ENCODE measurements at regions not wholly inside any gene's neighbourhood (a gene's known extent, or its start where the extent isn't known, plus 50 kb on each side); places are given as distances from the start of the nearest gene placed in this dataset.

DNA sequence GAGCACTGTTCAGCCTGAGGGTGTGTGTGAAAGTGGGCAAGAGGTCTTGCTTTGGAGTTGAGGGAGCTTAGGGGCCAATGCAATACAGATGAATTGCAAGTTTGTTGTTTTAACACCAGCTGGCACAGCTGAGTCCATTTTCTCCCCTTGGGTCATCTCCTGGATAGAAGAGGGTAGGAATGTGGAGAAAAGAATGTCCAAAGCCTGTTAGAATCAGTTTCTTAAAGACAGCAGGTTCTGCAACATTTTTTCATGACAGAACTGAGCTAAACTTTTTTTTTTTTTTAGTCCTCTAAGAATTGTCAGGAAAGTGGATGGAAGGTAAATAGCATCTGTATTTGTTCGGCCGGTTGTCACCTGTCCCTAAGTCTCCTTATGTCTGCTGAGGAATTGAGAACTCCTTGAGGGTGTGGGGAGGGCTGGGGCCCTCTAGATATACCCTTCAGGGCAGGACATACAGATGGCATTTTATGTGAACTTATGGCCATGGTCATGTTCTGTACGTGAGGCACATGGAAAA lies 211.1 kb upstream of the CADM1 start:
- FAIRE-seq (no peak), DNase-seq (ENCODE audit: low spot score in 2 of 2) (no peak)

- FAIRE-seq, result no peak
These were observed 208.1 kb upstream of the CADM1 start for GRCh38 chr11:115712296-115712695.

GRCh38 chr11:115710980-115711379 lies 206.8 kb upstream of the CADM1 start:
- no peak for DNase-seq (ENCODE audit: low spot score in 2 of 2)
- FAIRE-seq, result no peak

More at GRCh38 chr11:115712296-115712695, 208.1 kb upstream of the CADM1 start:
- DNase-seq (ENCODE audit: low spot score in 2 of 2), result peak in 1 of 2 donors; percentile 31

DNA sequence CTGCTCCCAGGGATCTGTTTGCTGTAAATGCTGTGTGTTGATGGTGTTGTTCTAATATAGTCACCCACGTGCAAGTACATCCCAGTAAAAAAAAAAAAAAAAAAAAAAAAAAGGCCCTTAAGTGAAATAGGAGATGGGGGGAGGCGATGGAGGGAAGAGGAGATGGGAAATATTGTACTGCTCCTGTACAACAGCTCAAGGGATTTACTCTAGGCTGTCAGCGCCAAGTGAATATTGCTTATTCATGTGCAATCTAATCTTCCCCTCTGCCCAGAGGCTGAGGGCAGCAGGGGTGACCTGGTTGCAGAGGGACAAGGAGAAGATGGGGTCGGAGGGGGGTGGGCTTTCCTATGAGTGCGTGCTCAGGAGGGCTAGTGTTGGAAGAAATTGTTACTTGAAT lies 206.2 kb upstream of the CADM1 start:
- DNase-seq (ENCODE audit: low spot score in 2 of 2) (no peak), FAIRE-seq (no peak)

- DNase-seq (ENCODE audit: low spot score in 2 of 2) (no peak), FAIRE-seq (no peak)
These were observed 205.1 kb upstream of the CADM1 start for GRCh38 chr11:115709297-115709696.

DNA sequence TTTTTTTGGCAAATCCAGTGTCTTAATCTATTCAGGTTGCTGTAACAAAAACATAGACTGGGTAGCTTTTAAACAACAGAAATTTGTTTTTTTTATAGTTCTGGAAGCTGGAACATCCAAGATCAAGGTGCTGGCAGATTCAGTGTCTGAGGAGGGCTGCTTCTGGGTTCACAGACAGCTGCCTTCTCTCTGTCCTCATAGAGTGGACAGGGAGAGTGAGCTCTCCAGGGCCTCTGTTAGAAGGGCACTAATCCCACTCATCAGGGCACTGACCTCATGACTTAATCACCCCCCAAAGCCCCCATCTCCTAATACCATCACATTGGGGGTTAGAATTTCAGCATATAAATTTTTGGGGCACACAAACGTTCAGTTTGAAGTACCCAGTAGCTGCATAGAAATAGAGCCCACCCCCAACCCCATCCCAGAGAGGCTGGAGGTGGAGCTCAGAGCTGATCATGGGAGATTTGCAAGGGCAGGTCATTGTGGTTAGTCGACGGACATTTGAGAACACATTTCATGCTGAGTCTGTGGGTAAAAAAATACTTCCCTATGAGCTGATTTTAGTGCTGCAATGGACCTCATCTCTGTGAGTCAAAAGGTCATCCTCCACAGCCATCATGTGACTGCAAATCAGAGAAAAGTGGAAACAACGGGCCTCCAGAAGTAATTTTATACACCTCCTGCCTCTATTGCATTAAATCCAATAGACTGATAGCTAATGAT lies 203.1 kb upstream of the CADM1 start:
- FAIRE-seq, result no peak

DNA sequence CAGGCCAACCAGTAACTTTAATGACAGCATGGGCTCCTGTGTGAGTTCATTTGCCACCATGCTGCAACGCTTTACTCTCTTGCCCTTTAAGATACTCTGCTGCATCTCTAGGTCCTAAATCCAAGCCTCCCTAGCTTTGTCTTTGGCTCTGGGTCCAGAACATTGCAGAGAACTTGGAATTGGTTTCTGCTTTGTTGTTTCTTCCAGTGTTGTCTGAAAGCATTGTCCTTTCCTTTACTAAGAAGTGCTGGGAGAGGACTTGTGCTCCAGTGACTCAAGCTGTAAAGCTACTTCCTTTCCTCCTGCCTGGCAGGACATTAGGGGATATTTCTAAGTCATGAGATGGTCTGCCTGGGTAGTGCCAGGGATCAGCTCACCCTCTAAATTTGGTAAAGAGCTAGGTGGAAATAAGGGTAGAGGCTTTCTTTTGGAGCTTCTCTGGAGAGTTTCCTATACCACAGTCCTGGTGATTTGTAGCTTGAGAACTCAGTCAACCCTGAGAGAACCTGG lies 202.5 kb upstream of the CADM1 start:
- DNase-seq (ENCODE audit: low spot score in 2 of 2) (no peak), FAIRE-seq (no peak)

More for the DNA sequence above, 203.1 kb upstream of the CADM1 start:
- DNase-seq (ENCODE audit: low spot score in 2 of 2), result no peak

- FAIRE-seq, result no peak
These were observed 201.0 kb upstream of the CADM1 start for GRCh38 chr11:115705200-115705599.

GRCh38 chr11:115700981-115701875 lies 197.0 kb upstream of the CADM1 start:
- FAIRE-seq (no peak), DNase-seq (ENCODE audit: low spot score in 2 of 2) (no peak)

More at GRCh38 chr11:115705200-115705599, 201.0 kb upstream of the CADM1 start:
- DNase-seq (ENCODE audit: low spot score in 2 of 2), result no peak

DNA sequence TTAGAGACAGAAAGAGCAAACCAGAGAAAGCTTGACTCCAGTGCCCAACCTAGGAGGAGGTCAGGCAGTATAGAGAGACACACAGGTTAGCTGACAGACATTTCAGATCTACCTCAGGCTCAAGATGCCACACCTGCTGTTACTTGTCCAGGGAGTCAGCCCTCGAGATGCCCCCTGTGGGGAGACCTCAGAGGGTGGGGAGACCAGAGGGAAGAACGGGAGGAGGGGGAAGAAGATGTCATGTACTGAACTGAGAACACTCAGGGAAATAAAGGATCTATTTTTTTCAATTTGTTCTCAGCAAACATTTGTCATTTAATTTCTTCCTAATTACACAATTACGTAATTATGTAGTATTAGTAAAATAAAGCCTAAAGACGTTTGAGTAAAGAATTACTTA lies 196.3 kb upstream of the CADM1 start:
- DNase-seq (ENCODE audit: low spot score in 2 of 2) (no peak), FAIRE-seq (no peak)

- no peak for DNase-seq (ENCODE audit: low spot score in 2 of 2)
- FAIRE-seq, result no peak
These were observed 195.5 kb upstream of the CADM1 start for GRCh38 chr11:115699733-115700132.

- DNase-seq (ENCODE audit: low spot score in 2 of 2) (no peak), FAIRE-seq (no peak)
These were observed 195.1 kb upstream of the CADM1 start for GRCh38 chr11:115699326-115699725.

GRCh38 chr11:115698243-115698642 lies 194.0 kb upstream of the CADM1 start:
- FAIRE-seq (no peak), DNase-seq (ENCODE audit: low spot score in 2 of 2) (no peak)

DNA sequence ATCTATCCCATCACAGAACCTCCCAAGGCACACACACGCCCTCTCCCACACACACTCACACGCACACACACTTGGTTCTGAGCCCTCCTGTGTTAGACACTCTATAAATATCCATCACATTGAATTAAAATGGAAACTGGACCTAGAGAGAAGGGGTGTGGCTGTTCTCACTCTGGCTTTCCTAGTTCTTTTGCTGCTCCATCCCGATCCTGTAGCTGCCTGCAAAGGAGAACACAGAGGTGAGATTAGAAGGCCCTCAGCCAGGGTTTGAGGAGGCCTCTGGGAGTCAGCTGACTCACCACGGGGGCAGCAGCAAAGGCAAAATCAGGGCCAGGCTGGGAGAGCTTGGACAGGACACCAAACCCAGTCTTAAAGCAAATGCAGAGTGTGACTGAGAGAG lies 192.3 kb upstream of the CADM1 start:
- DNase-seq (ENCODE audit: low spot score in 2 of 2) (no peak), FAIRE-seq (no peak)

DNA sequence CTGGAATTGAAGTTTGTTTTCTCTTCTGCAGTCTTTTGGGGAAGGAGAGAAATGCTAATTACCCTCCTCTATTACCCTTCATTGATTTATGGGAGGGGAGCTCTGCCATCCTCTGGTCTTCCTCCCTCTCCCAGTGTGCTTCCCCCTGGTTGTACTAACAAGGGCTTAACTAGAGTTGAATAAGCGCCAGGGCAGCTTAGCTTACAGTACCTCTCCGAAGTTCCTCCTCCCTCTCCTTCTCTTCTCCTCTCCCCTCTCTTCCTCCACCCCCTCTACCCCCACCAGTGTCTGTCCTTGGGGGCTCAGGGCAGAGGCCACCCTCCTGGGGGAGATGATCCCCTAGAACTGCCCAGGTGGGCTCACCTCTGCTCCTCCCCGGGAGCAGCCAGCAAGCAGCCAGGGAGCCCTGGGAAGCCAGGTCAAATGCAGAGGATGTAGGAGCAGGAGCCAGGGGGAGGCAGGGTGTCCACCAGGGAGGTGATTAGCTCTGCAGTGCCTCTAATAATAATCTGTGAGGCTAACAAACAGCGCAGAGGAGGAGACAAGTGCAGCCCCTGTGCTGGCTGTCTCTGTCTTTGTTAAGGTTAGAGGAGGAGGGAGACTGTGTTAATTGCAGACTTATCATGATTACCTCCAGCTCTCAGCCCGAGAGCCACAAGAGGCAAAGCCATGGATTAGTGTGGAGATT lies 191.6 kb upstream of the CADM1 start:
- DNase-seq (ENCODE audit: low spot score in 2 of 2) (no peak), FAIRE-seq (no peak)

DNA sequence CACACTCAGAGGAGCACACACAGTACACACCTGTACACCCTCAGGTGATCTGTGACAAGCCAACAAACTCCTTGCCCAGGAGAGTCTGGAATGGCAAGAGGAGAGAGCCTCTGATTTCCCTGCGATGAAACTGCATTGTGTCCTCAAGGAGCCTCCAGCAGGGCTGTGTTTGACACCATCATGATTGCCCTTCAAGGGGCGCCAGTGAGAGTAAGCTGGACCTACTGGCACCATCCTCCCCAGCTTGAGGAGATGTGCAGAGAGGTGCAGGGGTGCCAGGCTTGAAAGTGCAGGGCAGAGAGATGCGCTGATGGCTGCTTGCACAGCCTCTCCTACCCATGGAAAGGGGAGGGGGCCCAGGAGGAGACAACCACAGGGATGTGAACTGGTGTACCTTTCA lies 188.8 kb upstream of the CADM1 start:
- no peak for FAIRE-seq
- no peak for DNase-seq (ENCODE audit: low spot score in 2 of 2)

GRCh38 chr11:115691030-115691429 lies 186.8 kb upstream of the CADM1 start:
- no peak for DNase-seq (ENCODE audit: low spot score in 2 of 2)
- no peak for FAIRE-seq

- DNase-seq (ENCODE audit: low spot score in 2 of 2), result no peak
- no peak for FAIRE-seq
These were observed 183.7 kb upstream of the CADM1 start for GRCh38 chr11:115687934-115688333.

GRCh38 chr11:115684699-115685098 lies 180.5 kb upstream of the CADM1 start:
- no peak for FAIRE-seq
- no peak for DNase-seq (ENCODE audit: low spot score in 2 of 2)

DNA sequence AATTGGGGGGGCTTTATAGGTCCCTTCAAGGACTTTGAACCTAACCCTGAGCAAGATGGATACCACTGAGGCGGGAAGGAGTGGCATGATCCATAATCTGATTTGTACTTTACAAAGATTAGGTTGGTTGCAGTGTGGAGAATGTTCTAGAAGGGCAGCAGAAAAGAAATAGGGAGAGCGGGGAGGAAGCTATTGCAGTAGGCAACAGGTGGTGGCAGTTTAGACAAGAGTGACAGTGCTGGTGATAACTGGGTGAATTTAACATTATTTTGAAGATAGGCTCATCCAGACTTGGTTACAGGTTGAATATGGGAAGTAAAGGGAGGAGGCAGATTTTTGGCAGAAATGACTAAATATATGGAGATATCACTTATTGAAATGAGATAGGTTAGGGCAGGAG lies 179.9 kb upstream of the CADM1 start:
- FAIRE-seq (no peak), DNase-seq (ENCODE audit: low spot score in 2 of 2) (no peak)

DNA sequence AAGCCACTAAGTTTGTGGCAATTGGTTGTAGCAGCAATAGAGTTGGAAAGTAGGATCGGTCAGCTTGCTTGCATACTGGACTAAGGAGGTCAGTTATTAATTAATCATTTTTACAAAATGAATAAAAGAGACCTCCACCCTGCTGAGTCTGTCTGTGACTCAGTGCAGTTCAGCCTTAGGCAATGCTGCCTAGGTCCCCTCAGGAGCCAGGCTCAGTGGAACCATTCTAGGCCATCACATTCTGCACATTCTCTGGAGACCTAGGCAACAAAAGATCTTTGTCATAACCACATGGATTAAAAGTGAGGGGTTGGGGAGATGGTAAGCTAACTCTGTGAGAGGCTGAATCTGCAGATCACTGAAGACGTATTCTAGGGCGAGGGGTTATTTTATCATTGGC lies 178.7 kb upstream of the CADM1 start:
- DNase-seq (ENCODE audit: low spot score in 2 of 2), result no peak
- FAIRE-seq, result no peak

All from frontal cortex (tissue), 3 donors.